Mesothelial cell of epicardium (in vitro differentiated cells): ENCODE measurements at regions not wholly inside any gene's neighbourhood (a gene's known extent, or its start where the extent isn't known, plus 50 kb on each side); places are given as distances from the start of the nearest gene placed in this dataset.
A peak's percentile ranks its signal among the peaks of the same experiment; 100 is the strongest.

Source experiments
- DNase-seq, 2 experiments: peaks; one replicate each; pipeline ENCODE4 v3.0.0; 2021; ENCODE audit warnings: low spot score in 2 of 2; ENCODE audit not compliant: unreplicated experiment in 2 of 2
- H3K27ac Mint-ChIP-seq: 2 replicates; pipeline ENCODE4 v1.8.0; 2021; ENCODE audit warnings: mixed read lengths
- H3K27me3 Mint-ChIP-seq: 2 replicates; pipeline ENCODE4 v1.8.0; 2021; ENCODE audit warnings: low read depth, mixed read lengths
- H3K36me3 Mint-ChIP-seq: 2 replicates; pipeline ENCODE4 v1.8.0; 2021; ENCODE audit warnings: mixed read lengths
- H3K4me1 Mint-ChIP-seq: 2 replicates; pipeline ENCODE4 v1.8.0; 2021; ENCODE audit warnings: mixed read lengths
- H3K4me3 Mint-ChIP-seq: 2 replicates; pipeline ENCODE4 v1.8.0; 2021; ENCODE audit warnings: mild to moderate bottlenecking, moderate library complexity, mixed read lengths
- H3K9me3 Mint-ChIP-seq: 2 replicates; pipeline ENCODE4 v1.8.0; 2021; ENCODE audit warnings: mixed read lengths
- CTCF ChIP-seq: fragments of 200-600 bp; sonication (generic); IDR thresholded peaks from one replicate; pipeline ENCODE4 v1.5.0; 2021; ENCODE audit warnings: antibody characterized with exemption; ENCODE audit not compliant: unreplicated experiment

GRCh38 chr1:94730450-94730849 is 89.7 kb upstream of the SLC44A3 start:
- Mint-ChIP-seq H3K4me3 (no peak overlapping the region), H3K27me3 (no peaks in the 10 kb centered on the region), H3K9me3 (no peaks in the 10 kb centered on the region), H3K36me3 (peaks cover 5% of the 10 kb centered on the region), H3K27ac (no peak overlapping the region), H3K4me1 (peaks cover 34% of the 10 kb centered on the region)
- DNase-seq: no peak
- no peak for TF ChIP-seq CTCF

DNA sequence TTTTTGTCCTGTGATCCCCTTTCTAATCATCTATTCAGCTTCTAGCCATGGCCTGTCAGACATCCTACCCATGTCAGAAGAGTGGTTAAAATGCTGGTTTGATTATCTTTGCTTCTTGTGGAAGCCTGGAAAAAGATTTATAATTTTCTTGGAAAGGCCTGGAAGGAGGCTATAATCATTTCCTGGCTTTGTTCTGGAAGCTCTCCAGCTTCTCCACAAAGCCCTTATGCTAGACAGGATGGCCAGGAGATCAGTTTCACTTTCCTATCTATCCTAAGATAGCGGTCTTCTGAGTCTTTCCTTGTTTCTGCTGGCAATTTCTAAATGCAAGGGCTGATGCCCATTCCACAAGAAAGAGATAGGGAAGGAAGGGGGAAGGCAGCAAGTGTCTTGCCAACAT is 90.9 kb upstream of the SLC44A3 start:
- DNase-seq: no peak
- H3K36me3 Mint-ChIP-seq: peaks cover 5% of the 10 kb centered on the region
- peaks cover 24% of the 10 kb centered on the region for H3K4me1 Mint-ChIP-seq
- H3K9me3 Mint-ChIP-seq: no peaks in the 10 kb centered on the region
- H3K27ac Mint-ChIP-seq: peak overlapping the region; percentile 82
- no peak for TF ChIP-seq CTCF
- no peak overlapping the region for H3K4me3 Mint-ChIP-seq
- H3K27me3 Mint-ChIP-seq: no peaks in the 10 kb centered on the region

GRCh38 chr1:94727846-94728715 is 92.1 kb upstream of the SLC44A3 start:
- peak overlapping the region; percentile 20 for H3K27ac Mint-ChIP-seq

GRCh38 chr1:94726981-94727685 is 93.0 kb upstream of the SLC44A3 start:
- Mint-ChIP-seq H3K27ac (no peak overlapping the region), H3K27me3 (no peaks in the 10 kb centered on the region), H3K9me3 (no peaks in the 10 kb centered on the region), H3K4me1 (peaks cover 24% of the 10 kb centered on the region), H3K36me3 (peaks cover 5% of the 10 kb centered on the region), H3K4me3 (no peak overlapping the region)
- DNase-seq: no peak
- no peak for TF ChIP-seq CTCF

More at GRCh38 chr1:94727846-94728715, 92.1 kb upstream of the SLC44A3 start:
- peaks cover 24% of the 10 kb centered on the region for H3K4me1 Mint-ChIP-seq
- H3K4me3 Mint-ChIP-seq: no peak overlapping the region
- H3K27me3 Mint-ChIP-seq: no peaks in the 10 kb centered on the region
- H3K36me3 Mint-ChIP-seq: peaks cover 5% of the 10 kb centered on the region
- H3K9me3 Mint-ChIP-seq: no peaks in the 10 kb centered on the region
- TF ChIP-seq CTCF: no peak
- no peak for DNase-seq

- Mint-ChIP-seq H3K4me1 (peaks cover 23% of the 10 kb centered on the region), H3K9me3 (no peaks in the 10 kb centered on the region), H3K4me3 (no peak overlapping the region), H3K36me3 (peaks cover 5% of the 10 kb centered on the region), H3K27ac (no peak overlapping the region), H3K27me3 (no peaks in the 10 kb centered on the region)
- no peak for TF ChIP-seq CTCF
- DNase-seq: no peak
Measured at GRCh38 chr1:94725566-94725965, 94.6 kb upstream of the SLC44A3 start.
